Activated CD4-positive, alpha-beta memory T cell treated with anti-CD3 and anti-CD28 coated beads for 36 hours (primary cell): ENCODE measurements at regions not wholly inside any gene's neighbourhood (a gene's known extent, or its start where the extent isn't known, plus 50 kb on each side); places are given as distances from the start of the nearest gene placed in this dataset.

Experiments
- CTCF ChIA-PET: fragments of 350-600 bp; sonication (Branson Sonifier 250); formaldehyde crosslinking; loops from one replicate; lab custom pipeline; 2021; ENCODE audit warnings: antibody characterized with exemption, inconsistent platforms; lab: Charles Lee
- POLR2A ChIA-PET: fragments of 350-600 bp; sonication (Branson Sonifier 250); formaldehyde crosslinking; loops from one replicate; lab custom pipeline; 2021; ENCODE audit warnings: antibody characterized with exemption; lab: Charles Lee
- DNase-seq: peaks from one replicate; pipeline ENCODE4 v3.0.0-alpha.2; 2020
- H3K27ac Mint-ChIP-seq: one replicate; pipeline ENCODE4 v1.8.0; 2021; ENCODE audit warnings: mixed read lengths
- H3K27me3 Mint-ChIP-seq: one replicate; pipeline ENCODE4 v1.8.0; 2021; ENCODE audit warnings: mixed read lengths
- H3K36me3 Mint-ChIP-seq: one replicate; pipeline ENCODE4 v1.8.0; 2021; ENCODE audit warnings: mixed read lengths
- H3K4me1 Mint-ChIP-seq: one replicate; pipeline ENCODE4 v1.8.0; 2021; ENCODE audit warnings: low read depth, mixed read lengths
- H3K4me3 Mint-ChIP-seq: one replicate; pipeline ENCODE4 v1.8.0; 2021; ENCODE audit warnings: mild to moderate bottlenecking, mixed read lengths
- H3K9me3 Mint-ChIP-seq: one replicate; pipeline ENCODE4 v1.8.0; 2021; ENCODE audit warnings: mixed read lengths
- intact Hi-C: fragments of 100-400 bp; cut with micrococcal nuclease; formaldehyde crosslinking; loops from one replicate; pipeline ENCODE4 v1.15.1; 2023

DNA sequence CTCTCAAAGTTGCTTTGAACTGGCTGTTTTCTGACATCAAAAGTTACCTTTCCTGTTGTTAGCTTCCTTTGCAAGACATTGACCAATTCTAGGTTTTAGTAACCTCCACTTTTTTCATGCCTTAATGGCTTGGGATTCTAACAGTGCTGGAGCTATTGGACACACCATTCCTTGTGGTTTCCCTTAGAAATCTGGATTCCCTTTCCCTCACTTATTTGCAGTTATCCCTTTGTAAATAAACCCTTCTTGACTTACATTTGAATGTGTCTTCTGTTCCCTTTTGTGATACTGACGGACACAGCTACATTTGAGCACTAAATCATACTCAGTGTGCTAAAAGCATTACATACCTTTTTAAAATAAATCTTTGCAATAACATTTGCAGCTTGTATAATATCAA is 1927.6 kb upstream of the IGFBP7 start:
- Mint-ChIP-seq H3K4me1 (no peaks in the 10 kb centered on the region), H3K36me3 (no peaks in the 10 kb centered on the region), H3K9me3 (peaks cover 9% of the 10 kb centered on the region), H3K27me3 (no peaks in the 10 kb centered on the region), H3K27ac (no peak overlapping the region), H3K4me3 (no peak overlapping the region)
- intact Hi-C loops = no loop called here
- POLR2A ChIA-PET = no interaction called here
- CTCF ChIA-PET = no interaction called here
- no peak for DNase-seq

DNA sequence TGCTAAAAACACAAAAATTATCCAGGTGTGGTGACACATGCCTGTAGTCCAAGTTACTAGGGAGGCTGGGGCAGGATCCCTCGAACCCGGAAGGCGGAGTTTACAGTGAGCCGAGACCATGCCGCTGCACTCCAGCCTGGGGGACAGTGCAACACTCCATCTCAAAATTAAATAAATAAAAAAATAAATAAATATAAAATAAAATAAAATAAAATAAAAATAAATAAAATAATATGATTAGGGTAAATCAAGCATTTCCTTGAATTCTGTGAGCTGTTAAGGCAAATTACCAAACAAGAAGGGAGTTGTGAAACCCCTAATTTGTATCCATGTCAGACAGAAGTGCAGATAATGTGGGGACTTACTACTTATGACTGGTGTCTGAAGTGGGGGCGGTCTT is 1928.9 kb upstream of the IGFBP7 start:
- POLR2A ChIA-PET = no interaction called here
- Mint-ChIP-seq H3K27me3 (no peaks in the 10 kb centered on the region), H3K4me3 (no peak overlapping the region), H3K36me3 (no peaks in the 10 kb centered on the region), H3K9me3 (peaks cover 6% of the 10 kb centered on the region), H3K4me1 (no peaks in the 10 kb centered on the region), H3K27ac (no peak overlapping the region)
- intact Hi-C loops = no loop called here
- DNase-seq = no peak
- CTCF ChIA-PET = no interaction called here

DNA sequence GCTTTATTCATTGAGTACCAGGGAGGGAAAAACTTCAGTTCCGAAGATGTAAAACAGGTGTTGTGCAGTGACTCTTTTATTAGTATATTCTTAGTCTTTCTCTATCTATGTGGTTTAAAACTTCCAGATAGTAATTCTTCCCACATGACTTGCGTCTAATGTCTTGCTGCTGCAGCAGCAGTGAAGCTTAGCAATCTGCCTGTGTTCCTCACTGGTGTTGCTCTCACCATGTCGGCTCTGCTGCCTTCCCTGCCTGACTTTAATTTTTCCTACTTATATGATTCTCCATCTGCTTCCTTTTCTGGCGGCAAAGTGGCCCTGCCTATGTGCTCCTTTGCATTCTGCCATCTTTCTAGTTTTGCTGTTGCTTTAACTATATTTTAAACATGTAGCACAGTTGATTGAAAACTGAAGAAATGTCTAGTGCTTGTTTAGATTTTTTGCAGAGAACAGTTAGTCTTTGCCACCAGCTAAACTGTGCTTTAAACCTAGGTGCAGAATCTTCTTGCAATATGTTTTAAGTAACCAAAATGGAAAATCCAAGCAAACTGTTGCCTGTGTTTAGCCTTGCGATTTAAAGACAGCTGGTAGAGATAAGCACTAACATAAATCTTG is 1934.2 kb upstream of the IGFBP7 start:
- Mint-ChIP-seq H3K4me1 (no peaks in the 10 kb centered on the region), H3K4me3 (no peak overlapping the region), H3K9me3 (peaks cover 7% of the 10 kb centered on the region), H3K27me3 (no peaks in the 10 kb centered on the region), H3K36me3 (no peaks in the 10 kb centered on the region), H3K27ac (no peak overlapping the region)
- ChIA-PET POLR2A (no interaction called here), CTCF (no interaction called here)
- DNase-seq = no peak
- intact Hi-C loops = no loop called here

DNA sequence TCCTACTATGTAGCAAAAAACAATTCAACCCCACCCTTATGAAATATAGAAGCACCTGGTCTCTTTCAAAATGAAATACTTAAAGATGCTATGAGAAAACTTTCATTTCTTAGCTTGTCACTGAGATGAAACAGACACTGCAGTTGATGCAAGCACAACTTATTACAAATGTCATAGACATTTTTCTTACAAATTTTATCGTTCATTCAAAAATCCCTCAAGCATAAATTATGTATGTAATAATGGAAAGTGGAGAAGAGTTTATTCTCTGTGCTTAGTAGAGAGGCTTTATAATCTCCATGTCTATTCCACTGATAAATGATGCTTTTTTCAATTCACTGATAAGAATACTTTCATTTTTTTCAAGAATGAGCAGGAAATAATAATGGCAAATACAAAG is 1943.9 kb upstream of the IGFBP7 start:
- H3K9me3 Mint-ChIP-seq = peaks cover 16% of the 10 kb centered on the region
- no peak overlapping the region for H3K4me3 Mint-ChIP-seq
- no peaks in the 10 kb centered on the region for H3K36me3 Mint-ChIP-seq
- POLR2A ChIA-PET = no interaction called here
- intact Hi-C loops = no loop called here
- CTCF ChIA-PET = no interaction called here
- H3K27me3 Mint-ChIP-seq = no peaks in the 10 kb centered on the region
- H3K4me1 Mint-ChIP-seq = no peaks in the 10 kb centered on the region
- DNase-seq = no peak
- no peak overlapping the region for H3K27ac Mint-ChIP-seq

DNA sequence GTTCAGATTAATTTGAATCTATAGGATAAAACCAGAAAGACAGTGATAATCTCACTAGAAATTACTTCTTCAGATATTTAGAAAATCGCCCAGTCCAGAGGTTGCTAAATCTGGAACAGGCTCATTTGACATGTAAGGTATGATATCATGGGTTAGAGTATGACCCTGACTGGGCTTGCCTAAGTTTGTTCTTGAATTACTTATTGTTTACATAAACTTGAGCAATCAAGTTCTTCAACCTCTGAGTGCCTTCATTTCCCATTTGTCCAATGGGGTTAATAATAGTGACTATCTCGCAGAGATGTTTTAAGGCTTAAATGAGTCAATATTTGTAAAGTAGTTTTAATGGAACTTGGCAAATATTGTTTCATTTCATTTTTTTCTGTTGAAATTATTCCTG is 1947.6 kb upstream of the IGFBP7 start:
- Mint-ChIP-seq H3K36me3 (no peaks in the 10 kb centered on the region), H3K27ac (no peak overlapping the region), H3K4me1 (no peaks in the 10 kb centered on the region), H3K4me3 (no peak overlapping the region), H3K27me3 (no peaks in the 10 kb centered on the region), H3K9me3 (peaks cover 5% of the 10 kb centered on the region)
- intact Hi-C loops = no loop called here
- no peak for DNase-seq
- ChIA-PET CTCF (no interaction called here), POLR2A (no interaction called here)

DNA sequence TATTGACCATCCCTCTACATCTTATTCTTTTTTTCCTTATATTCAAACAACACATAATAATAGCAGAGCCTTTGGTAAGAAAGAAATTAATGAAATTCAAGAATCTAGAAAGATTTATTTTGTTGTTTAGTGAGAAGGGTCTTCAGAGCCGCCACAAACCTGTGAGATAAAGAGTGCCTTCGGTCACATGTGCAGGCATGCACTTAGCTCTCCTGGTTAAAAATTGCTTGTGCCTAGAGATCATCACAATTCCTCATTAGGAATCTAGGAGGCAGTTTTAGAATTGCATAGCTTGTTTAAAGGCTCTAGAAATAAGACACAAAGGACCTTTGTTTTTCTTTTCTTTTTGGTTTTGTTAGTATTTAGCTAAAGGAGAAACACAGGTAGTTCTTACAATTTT is 1948.4 kb upstream of the IGFBP7 start:
- ChIA-PET CTCF (no interaction called here), POLR2A (no interaction called here)
- H3K4me1 Mint-ChIP-seq = no peaks in the 10 kb centered on the region
- H3K27ac Mint-ChIP-seq = no peak overlapping the region
- no peaks in the 10 kb centered on the region for H3K36me3 Mint-ChIP-seq
- H3K4me3 Mint-ChIP-seq = no peak overlapping the region
- DNase-seq = no peak
- no peaks in the 10 kb centered on the region for H3K27me3 Mint-ChIP-seq
- intact Hi-C loops = no loop called here
- peaks cover 6% of the 10 kb centered on the region for H3K9me3 Mint-ChIP-seq

DNA sequence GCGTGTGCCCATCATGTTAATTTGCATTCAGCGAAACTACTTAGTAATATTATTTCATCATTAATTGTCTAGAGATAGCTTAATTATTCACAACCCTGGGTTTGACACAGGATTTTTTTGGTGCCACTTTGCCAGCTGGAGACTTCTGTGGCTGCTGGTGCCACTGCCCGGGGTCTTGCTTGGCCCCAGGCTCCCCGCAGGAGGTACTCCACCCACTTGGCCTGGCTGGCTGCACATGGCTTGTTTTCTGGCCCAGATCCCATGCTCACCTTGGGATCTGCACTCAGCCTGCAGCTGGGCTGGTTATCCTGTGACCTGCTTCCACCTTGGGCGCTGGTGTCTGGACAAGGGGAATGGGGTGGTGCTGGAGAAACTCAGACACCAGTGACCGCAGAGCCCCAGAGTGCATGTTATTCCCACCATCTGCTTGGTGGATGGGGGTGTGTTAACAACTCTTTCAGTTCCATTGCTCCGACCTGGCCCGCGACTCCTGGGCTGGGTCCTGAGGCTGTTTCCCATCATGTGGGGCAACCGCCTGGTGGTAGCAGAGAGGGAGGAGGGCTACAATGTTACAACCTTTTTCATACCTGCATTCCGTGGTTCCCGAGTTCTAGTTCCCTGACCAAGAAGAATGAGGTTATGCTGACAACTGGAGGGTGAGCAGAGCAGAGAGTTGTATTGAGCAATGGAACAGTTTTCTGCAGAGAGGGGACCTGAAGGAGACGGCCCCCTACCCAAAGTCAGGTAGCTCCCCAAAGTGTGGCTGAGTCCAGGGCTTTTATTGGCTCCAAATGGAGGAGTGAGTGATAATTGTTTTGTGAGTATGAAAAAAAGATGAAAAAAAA is 1950.0 kb upstream of the IGFBP7 start:
- Mint-ChIP-seq H3K4me3 (no peak overlapping the region), H3K27me3 (no peaks in the 10 kb centered on the region), H3K4me1 (no peaks in the 10 kb centered on the region), H3K27ac (no peak overlapping the region), H3K9me3 (peaks cover 16% of the 10 kb centered on the region), H3K36me3 (no peaks in the 10 kb centered on the region)
- no peak for DNase-seq
- POLR2A ChIA-PET = no interaction called here
- intact Hi-C loops = no loop called here
- CTCF ChIA-PET = no interaction called here

DNA sequence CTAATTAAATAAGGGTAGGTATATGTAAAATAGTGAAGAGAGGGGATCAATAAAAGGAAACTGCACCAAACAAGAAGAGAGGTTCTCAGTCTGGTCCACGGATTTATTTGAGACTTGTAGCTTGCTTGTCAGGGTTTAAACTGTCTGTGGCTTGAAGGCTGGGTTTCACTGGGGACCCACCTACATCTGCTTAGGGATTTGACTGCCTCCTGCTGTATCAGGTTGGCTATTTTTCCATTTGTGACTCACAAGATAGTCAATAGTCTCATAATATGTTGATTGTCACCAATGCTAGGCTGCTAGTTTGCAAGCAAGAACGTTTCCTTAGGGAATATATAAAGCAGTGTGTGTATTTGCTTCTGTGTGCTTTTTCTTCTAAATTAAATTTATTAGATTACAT is 1950.7 kb upstream of the IGFBP7 start:
- intact Hi-C loops = no loop called here
- peaks cover 20% of the 10 kb centered on the region for H3K9me3 Mint-ChIP-seq
- POLR2A ChIA-PET = no interaction called here
- H3K27me3 Mint-ChIP-seq = no peaks in the 10 kb centered on the region
- H3K4me3 Mint-ChIP-seq = no peak overlapping the region
- DNase-seq = no peak
- H3K36me3 Mint-ChIP-seq = no peaks in the 10 kb centered on the region
- H3K27ac Mint-ChIP-seq = no peak overlapping the region
- H3K4me1 Mint-ChIP-seq = no peaks in the 10 kb centered on the region
- CTCF ChIA-PET = no interaction called here

DNA sequence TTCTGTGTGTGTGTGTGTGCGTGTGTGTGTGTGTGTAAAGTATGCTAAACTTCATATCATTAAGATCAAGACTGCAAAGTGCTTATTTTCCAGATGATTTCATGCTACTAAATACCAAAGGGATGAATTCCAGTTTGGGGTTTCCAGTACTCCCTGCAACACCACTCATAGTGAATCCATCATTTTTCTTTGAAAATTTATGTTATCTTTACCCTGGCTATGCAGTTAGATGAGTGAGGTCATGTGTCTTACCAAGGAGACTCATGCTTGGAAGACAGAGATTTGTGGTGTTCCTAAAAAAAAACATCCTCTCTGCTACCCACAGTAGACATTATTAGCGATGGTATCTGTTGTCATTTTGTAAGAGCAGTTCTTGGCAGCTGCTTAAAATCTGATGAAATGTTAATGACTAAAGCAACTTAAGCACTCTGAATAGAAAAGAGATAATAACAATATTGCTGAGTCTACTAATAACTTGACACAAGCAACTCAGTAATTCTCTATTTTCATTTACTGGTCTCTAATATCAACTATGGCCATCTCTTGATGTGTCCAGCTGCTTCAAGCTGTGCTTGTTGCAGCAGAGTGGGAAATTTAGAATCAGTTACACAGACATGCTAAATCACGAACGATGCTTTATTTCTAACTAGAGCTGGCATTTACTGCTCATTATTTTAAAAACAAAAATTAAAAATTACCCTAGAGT is 1953.0 kb upstream of the IGFBP7 start:
- no peak overlapping the region for H3K27ac Mint-ChIP-seq
- intact Hi-C loops = no loop called here
- no peaks in the 10 kb centered on the region for H3K27me3 Mint-ChIP-seq
- DNase-seq = no peak
- H3K4me3 Mint-ChIP-seq = no peak overlapping the region
- ChIA-PET POLR2A (no interaction called here), CTCF (no interaction called here)
- peaks cover 24% of the 10 kb centered on the region for H3K9me3 Mint-ChIP-seq
- H3K36me3 Mint-ChIP-seq = no peaks in the 10 kb centered on the region
- no peaks in the 10 kb centered on the region for H3K4me1 Mint-ChIP-seq

DNA sequence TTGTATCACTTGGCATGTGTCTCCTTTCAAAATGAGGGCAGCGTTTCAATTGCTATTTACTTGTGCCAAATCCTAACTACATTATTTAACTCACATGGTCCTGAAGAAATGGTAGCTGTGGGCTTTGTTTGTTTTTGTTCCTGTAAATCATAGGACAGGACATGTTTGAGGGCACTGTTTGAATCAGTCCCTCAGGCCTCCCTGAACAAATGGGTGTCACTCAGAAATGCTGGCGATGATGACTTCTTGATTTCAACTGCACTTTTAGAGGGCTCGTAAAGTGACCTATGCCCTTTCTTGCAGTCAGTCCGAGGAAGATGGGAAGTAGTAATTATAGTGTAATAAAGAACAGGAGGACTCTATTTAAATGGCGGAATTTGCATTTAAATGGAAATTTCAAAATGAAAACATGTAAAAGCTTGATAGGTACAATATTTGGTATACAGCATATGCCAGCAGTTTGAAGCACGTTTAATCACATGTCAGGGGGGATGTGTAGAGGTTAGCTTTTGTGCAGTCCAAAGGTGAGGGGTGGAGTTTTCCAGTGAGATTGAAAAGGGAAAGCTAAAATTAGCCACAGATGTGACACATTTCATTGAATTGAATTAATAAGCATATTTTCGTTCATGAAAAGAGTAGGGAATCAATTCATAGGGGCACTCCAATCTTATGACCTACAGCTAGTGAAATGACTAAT is 1958.7 kb upstream of the IGFBP7 start:
- Mint-ChIP-seq H3K4me1 (no peaks in the 10 kb centered on the region), H3K36me3 (no peaks in the 10 kb centered on the region), H3K9me3 (peaks cover 31% of the 10 kb centered on the region), H3K27ac (no peak overlapping the region), H3K4me3 (no peak overlapping the region), H3K27me3 (no peaks in the 10 kb centered on the region)
- CTCF ChIA-PET = no interaction called here
- POLR2A ChIA-PET = no interaction called here
- intact Hi-C loops = no loop called here
- DNase-seq = no peak

DNA sequence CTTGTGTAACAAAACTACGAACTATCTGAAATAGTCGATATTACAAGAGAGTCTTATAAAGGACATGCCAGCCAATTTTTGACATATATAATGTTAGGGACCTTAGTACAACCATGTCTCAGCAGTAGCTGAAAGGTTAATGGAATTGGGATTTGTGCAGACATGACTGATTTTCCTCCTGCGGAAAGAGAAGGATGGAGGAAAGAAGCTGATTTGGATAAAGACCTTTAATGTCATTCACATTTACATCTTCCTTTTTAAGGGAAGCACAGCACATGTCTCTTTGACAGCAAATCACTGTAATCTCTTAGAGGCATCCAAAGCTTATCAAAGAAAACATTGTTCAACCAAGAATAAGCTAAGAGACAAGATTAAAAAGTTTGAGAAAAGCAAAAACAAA is 1976.2 kb upstream of the IGFBP7 start:
- CTCF ChIA-PET = no interaction called here

More for the DNA sequence above, 1976.2 kb upstream of the IGFBP7 start:
- no peaks in the 10 kb centered on the region for H3K4me1 Mint-ChIP-seq
- intact Hi-C loops = no loop called here
- H3K27ac Mint-ChIP-seq = no peak overlapping the region
- no peak for DNase-seq
- H3K27me3 Mint-ChIP-seq = no peaks in the 10 kb centered on the region
- POLR2A ChIA-PET = no interaction called here
- H3K36me3 Mint-ChIP-seq = no peaks in the 10 kb centered on the region
- peaks cover 11% of the 10 kb centered on the region for H3K9me3 Mint-ChIP-seq
- no peak overlapping the region for H3K4me3 Mint-ChIP-seq
